GM19240 (cell line): ENCODE measurements at regions not wholly inside any gene's neighbourhood (a gene's known extent, or its start where the extent isn't known, plus 50 kb on each side); places are given as distances from the start of the nearest gene placed in this dataset.

Source experiments
- DNase-seq: peaks from one replicate; pipeline ENCODE4 v3.0.0; 2011; ENCODE audit warnings: low spot score; ENCODE audit not compliant: insufficient read length

DNA sequence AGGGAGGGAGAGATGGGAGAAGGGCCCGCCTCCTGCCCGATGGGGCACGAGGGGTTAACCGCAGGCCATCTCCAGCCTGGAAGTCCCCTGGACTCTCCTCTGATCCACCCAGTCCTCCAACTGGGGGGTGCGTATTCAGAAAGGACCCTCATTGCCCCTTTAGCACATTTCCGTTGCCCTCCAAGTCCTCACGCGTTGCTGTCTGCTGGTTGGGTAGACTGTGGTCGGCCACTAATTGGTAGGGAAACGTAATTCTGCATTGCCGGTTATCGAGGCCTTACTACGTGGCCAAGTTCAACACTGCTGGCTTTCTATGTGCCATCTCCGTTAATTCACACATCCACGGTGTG, 103.4 kb downstream of the FOXL1 start:
- no peak for DNase-seq

DNA sequence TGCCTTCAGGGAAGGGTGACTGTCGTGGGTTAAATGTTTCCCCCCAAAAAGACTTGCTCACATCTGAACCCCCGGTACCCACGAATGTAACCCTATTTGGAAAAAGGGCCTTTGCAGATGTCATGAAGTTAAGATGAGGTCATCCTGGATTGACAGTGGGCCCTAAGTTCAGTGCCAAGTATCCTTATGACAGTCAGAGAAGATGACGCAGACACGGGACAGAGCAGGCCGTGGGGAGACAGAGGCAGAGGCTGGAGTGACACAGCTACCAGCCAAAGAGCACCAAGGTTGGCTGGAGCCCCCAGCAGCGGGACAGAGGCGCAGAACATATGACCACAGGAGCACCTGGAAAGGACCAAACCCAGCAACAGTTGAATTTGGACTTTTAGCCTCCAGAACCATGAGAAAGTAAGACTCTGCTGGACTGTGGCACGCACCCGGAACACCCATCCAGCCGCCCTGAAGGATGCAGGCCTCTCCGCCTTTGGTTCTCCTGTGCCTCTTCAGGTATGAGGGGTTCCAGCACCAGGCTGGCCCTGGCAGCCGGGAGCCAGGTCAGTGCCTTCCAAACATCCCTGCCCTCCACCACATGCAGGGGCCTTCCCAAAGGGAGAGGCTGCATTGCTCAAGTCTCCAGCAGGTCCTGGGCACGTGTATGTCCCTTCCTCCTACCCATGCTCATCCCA, 104.0 kb downstream of the FOXL1 start:
- no peak for DNase-seq

DNA sequence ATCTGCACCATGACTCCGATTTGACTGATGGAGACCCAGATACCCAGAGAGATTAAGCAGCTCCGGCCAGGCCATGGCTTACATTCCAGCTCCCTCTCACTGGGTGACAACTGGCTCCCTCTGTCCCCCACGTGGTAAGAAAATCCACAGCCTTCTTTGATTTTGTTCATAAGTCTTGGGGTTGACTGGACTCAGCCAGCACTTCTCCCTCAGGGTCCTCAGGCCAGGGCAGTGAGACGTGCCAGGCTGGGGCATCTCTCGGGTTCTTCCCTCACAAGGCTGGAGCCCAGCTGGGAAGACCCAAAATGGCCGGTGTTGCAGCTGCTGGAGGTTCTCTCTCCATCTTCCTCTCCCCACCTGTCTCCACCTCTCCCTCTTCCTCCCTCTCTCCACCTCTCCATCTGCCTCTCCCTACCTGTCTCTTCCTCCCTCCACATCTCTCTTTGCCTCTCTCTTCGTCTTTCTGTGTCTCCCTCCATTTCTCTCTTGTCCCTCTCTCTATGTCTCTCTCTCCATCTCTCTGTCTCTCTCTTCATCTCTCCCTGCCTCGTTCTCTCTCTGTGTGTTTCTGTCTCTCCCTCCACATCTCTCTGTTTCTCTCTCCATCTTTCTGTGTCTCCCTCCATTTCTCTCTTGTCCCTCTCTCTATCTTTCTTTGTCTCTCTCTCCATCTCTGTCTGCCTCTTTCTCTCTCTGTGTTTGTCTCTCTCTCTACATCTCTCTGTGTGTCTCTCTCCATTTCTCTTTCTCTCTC, 105.3 kb downstream of the FOXL1 start:
- no peak for DNase-seq

DNA sequence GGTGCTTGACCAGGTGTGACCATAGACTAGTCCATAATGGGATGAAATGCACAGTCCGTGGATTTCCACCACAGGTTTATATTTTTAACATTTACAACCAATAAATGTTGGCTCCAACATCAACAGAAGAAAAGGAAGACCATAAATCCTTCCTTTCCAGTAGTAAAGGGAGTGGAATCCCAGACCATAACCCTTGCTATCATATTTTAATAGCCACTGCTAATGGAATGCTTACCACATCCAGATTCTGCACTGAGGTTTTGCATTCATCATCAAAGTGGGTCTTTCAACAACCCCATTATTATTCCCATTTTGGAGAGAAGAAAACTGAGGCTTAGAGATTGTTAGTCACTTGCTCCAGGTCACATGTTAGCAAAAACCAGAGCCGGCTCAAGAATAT, 106.7 kb downstream of the FOXL1 start:
- no peak for DNase-seq

DNA sequence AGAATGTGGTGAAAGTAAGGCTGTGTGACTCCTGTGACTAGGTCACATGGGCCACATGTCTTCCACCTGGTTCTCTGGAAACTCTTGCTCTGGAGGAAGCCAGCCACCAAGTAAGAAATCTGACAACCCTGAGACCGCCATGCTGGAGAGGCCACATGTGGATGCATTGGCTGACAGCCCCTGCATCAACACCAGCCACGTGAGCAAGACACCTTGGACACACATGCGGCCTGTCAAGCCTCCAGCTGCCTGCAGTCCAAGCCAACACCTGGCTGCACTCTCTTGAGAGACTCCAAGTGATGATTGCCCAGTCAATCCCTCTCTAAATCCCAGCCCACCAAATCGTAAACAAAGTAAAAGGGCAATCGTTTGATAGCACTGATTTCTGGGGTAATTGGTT, 112.6 kb downstream of the FOXL1 start:
- no peak for DNase-seq

DNA sequence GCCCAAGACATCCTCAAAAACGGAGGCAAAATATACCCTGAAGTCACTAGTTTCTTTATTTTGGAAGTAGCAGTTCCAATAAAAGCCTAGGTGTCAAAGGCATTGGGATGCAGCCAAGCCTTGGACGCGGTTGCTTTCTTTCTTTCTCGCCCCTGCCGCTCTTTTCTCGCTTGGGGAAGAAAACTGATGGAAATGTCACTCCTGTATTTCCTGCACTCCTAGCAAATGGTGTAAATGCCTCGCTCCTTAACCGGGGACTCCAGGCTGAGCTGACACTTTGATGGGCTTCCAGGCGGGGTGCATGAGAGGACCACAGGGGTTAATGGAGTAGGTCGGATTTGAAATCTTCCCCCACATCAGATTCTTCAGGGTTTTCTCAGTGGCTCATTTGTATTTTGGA, 114.1 kb downstream of the FOXL1 start:
- no peak for DNase-seq

DNA sequence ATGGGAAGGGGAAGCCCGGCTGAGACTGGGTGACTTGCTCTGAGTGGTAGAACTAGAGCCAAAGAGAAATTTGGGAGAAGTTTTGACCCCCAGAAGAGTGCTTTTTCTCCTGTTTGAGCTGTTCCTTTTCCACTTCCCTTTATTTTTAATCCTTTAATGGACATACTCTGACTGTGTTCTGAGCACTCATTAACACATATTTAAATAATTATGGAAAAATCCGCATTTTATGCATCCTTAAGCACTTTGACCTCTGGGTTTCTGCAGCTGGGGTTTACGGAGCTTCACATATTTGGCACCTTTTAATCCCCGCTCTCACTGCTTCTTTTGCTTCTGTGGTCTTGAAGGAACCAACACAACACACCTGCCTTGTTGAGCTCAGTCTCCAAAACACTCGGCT, 114.7 kb downstream of the FOXL1 start:
- no peak for DNase-seq

DNA sequence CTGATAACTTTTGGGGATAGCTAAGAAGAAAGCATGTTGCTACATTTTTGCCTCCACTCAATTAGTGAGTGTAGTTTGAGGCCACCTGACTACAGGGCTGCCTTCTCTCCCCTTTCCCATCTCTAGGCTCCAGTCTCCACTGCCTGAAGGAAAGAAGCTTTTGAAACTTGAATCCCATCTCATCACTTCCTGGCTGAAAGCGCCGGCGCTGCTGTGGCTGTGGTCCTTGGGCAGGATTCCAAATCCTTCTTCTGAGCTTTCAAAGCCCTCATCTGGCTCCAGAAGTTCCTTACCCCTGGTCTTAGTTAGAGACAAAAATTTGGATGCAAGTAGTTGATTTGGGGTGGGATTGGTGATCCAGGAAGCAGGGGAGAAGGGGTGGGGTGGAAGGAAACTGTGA, 119.4 kb downstream of the FOXL1 start:
- DNase-seq = no peak

DNA sequence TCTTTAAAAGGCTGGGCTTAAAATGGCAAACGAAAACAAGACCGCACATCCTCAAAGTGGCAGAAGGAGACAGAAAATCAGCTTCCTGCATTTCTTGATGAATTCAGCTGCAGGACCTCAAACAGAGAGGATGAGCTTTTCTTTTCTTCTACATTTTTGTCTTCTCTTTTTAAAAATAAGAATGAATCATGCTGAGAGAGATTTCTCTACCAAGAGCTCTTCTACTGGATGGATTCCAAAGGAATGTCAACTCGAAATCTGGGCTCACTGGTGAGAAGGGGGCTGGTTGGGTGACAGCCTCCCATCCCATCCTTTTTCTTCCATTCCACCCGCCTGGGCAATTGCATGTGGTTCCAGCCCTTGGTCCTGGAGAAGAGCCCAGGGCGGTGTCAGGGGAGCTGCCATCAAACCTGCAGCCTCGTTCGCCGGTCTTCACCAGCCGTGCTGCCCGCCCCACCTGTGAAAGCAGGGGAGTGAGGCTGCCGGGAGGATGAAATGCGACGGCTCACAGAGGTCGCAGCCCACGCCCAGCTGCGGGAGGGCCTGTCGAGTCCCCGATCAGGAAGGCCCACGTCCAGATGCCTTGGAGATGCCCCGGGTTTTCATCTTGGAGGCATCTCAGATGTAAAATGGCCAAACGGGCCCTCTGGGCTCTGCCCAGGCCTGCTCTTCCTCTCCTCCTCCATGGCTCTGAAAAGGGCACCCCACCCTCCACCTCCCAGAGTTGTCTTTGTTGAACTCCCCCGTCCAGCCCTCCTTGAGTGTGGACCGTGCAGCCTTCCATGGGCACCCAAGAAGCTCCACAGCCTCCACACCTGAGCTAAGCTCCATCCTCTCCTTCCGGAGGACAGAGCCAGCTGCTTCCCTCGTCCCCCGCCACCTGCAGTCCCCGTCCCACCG, 121.9 kb downstream of the FOXL1 start:
- DNase-seq = no peak

DNA sequence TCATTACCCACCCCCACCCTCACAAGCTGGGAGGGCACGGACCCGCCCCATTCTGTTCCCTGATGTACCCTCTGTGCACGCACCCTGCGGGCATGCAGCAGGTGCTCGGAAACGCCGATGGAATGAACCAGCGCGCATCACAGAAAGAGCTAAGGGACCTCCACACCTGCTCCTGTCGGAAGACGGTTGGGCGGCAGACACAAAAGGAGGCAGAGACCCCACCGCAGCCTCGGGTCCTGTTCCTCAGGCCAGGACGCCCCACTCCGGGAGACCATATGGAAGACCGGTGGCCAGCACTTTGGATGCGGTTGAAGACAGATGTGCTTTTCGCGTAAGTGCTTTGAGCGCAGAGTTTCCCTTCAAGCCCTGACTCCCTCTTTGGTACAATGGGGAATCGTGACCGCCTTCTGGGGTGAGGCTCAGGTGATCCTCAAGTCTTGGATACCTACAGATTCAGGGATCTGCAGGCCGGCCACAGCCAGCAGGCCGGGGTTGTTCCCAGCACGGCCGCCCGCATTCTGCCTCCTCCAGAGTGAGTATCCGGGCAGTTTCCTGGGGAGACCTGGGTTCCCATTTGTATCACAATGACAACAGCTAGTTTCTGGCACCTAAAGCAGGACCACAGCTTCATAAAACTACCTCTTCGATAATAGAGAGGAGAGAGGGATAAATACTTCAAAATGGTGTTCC, 123.1 kb downstream of the FOXL1 start:
- no peak for DNase-seq

DNA sequence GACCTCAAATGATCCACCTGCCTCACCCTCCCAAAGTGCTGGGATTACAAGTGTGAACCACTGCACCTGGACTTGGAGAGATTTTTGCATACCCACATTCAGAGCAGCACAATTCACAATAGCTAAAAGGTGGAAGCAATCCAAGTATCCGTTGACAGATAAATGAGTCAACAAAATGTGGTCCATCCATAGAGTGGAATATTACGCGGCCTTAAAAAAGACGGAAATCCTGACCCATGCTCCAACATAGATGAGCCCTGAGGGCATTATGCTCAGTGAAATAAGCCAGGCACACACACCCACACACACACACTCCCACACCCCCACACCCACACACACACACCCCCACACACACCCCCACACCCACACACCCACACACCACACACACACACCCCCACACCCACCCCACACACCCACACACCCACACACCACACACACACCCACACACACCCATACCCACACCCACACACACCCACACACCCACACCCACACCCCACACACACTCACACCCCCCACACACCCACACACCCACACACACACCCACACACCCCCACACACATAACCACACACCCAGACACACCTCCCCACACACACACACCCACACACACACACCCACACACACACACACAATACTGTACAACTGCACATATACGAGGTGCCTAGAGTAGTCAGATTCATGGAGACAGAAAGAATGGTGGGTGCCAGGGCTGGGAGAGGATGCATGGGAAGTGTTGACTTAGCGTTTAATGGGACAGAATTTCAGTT, 124.7 kb downstream of the FOXL1 start:
- no peak for DNase-seq

DNA sequence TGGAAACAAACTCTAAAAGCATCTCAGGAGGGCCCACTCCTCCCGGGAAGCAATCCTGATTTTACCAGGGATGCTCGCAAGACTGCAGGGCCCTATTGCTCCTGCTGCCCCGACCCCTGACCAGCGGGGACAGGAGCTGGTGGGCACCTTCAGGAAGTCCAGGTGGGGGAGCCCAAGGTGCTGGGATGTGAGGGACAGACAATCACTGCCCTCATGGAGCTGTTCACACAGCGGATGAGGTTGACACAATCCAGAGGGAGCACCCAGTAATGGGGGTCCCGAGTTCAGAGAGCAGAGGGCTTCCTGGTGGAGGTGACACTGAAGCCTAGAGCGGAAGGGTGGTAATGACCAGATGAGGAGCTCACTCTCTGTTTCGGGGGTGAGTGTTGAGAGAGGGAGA, 126.2 kb downstream of the FOXL1 start:
- no peak for DNase-seq

DNA sequence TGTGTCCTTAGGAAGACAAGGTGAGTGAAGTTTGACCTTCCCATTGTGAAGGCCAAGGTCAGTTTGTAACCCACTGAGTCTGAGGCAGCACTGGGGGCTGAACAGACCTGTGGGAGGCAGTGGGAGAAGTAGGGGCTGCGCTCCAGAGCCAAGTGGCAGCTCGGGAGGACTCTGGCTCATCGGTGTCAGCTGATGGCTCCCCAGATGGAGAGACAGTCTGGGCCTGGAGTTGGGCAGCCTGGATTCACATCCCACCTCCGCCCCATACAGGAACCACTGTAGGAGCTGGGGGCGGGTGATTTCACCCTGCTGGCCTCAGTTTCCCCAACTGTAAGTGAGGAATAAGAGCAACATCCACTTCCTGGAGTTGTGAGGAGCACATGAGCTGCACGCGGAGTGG, 128.4 kb downstream of the FOXL1 start:
- DNase-seq = no peak

DNA sequence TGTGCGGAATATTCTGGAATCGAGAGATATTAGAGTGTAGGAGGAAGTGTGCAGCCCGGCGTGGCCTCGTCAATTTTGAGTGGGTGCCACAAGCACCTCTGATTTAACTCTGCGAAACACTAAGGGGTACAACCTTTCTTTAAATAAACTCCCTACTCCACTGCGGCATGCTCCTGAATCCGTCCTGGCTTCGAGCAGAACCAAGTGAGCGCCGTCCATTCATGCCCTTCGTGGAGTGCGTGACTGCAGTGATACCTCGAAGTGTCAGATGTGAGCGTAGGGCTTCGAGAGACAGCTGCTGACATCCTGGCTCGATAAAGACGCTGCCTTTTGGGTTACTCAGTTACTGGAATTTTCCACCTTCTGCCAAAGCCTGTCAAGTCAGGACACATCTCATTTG, 128.8 kb downstream of the FOXL1 start:
- DNase-seq = no peak

DNA sequence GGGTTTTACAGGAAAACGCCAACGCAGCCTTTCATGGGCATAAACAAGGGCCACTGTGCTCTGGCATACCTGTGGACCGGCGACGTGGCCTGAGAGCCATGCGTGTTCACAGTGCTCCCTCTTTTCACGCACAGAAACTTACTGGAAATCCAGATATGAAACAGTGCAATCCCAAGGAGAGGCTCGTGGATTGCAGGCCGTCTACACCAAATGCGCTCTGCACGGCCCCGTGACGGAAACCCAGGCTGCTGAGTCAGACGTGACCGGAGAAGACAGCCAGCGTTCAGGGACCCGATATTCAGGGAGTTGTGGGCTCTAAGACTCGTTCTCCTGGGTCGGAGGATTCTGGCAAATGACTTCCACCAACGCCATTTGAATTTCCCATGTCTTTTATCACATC, 129.2 kb downstream of the FOXL1 start:
- no peak for DNase-seq

DNA sequence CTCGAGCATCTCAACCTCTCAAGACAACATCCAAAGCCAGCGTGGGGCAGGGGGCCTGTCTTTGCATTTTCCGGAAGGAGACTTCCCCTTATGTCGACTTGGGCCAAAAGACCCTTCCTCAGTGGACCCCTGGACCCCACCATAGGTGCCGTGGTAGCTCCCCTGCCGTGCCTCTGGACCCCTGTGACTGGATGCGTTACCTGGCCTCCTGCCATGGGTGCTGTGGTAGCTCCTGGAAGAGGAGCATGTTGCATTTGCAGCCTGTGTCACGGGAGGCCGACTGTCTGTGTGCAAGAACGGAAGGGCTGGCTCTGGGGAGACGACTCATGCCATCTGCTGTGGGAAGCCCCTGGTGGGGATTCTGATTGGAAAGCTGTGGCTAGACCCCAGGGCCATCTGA, 130.1 kb downstream of the FOXL1 start:
- no peak for DNase-seq

DNA sequence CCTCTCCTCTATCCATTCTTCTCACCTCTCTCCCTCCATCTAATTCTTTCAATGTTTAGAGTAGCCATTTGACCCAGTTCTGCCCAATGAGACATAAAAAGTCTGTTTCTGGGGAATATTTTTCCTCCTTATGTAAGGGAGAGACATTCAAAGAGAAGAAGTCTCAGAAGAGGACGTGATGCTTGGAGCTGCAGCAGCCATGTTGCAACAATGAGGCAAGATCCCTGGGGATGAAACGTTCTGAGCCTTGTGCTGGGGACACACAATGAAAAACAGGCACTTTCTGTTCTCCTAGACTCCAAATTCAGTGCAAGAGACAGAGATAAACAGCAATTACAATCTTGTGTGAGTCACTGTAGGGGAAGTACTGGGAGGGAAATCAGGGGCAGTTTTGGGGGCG, 130.8 kb downstream of the FOXL1 start:
- no peak for DNase-seq

DNA sequence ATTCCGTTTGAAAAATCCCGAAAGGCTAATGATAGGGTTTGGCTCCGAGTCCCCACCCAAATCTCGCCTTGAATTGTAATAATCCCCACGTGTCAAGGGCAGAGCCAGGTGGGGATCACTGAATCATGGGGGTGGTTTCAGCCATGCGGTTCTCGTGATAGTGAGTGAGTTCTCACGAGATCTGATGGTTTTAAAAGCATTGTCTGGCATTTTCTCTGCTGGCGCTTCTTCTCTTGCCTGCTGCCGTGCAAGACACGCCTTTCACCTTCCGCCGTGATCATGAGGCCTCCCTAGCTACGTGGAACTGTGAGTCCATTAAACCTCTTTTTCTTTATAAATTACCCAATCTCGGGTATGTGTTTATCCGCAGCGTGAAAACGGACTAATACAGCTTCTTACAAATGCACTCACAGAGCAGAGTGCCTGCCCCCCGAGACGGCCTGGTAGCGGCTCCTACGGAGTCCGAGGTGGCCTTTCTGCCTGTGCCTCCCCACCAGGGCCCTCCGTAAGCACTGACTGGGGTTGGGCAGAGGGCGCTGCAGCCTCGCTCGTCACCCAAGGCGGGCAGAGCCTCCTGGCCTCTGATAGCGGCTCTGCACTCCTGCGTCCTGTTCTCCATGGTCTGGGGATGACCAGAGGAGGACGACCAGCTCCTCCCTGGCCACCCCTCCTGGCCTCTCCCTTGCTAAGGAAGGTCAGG, 131.7 kb downstream of the FOXL1 start:
- DNase-seq = no peak

DNA sequence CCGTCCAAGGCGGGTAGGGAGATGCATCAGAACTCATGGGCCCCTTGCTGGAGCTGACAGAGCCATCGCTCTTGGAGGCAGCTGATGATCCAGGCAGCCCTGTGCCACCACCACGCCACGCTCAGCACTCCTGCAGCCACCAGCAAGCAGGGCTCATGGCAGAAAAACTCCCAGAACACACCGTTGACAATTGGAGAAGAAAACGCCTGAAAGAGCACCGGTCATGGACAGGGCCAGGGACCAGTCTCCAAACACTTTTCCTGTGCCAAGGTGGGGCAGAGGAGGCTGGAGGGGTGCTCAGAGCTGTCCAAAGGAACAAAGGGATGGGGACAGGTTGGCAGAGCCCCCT, 132.2 kb downstream of the FOXL1 start:
- DNase-seq = no peak

DNA sequence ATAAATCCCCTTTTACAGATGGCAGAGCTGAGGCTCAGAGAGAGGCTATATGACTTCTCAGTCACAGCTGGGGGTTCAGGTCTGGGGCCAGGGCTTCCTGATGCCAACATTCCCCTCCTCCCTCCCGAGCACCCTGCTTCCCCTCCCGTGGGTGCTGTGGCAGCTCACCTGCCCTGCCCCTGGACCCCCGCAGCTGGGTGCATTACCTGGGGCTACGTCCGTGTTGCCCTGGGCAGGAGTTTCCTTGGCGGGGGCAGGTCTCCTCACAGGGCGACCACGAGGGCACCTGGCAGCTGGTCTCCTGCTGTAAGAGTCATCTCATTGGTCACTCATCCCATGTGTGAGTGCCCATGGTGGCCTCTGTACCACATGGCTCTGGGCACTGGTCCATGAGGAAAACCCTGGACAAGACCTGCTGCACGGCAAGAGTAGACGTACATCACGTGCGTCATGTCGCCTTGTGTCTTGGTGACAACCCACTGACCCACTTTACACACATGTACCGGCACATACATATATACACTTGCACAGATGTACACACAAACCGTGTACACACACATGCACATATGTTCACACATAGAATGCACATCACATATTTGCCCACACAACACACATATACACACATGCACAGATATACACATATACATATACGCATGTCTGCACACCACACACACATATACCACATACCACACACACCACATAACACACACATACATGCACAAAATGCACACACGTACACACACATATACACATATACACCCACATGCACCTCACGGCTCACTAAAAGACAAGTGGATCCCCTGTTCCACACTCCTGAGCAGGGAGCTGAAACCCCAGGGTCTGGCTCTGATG, 134.0 kb downstream of the FOXL1 start:
- DNase-seq = no peak
